Left hindlimb (tissue), 1 donor: ENCODE measurements at regions not wholly inside any gene's neighbourhood (a gene's known extent, or its start where the extent isn't known, plus 50 kb on each side); places are given as distances from the start of the nearest gene placed in this dataset.
"Not testable (repeated sequence)": the region's sequence is repeated elsewhere in the genome, so short reads cannot be mapped to it uniquely, and the experiment has no call there.

ENCODE experiments used
- DNase-seq: peaks from one replicate; pipeline ENCODE4 v3.0.0-alpha.2; 2018

DNA sequence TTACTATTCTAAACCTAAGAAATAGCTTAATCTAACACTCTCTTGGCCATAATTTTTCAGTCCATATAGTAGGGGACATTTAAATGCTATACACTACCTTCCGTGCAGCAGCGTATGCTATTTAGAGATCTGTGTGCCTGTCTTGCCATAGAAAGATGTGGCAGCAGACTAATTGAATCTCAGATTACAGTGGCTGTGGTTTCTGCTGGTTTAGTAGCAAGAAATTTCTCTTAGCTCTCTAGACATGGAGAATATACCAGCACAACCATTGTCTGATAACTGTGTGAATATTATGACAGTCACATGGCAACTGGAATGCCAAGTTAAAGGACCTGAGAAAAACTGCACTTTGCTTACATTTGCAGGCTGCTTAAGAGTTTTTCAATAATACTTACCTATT is 672.4 kb upstream of the MIR17HG start:
- DNase-seq: no peak

DNA sequence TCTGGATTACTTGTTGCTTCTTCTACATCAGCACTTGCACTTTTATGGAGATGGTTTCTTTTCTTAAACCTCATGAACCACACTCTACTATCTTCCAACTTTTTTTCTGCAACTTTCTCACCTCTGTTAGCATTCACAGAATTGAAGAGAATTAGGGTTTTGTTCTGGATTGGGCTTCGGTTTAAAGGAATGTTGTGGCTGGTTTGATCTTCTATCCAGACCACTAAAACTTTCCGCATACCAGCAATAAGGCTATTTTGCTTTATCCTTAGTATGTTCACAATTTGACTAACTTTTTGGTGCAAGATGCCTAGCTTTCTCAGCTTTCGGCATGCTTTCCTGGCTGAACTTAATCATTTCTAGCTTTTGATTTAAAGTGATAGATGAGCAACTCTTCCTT is 666.7 kb upstream of the MIR17HG start:
- no peak for DNase-seq

DNA sequence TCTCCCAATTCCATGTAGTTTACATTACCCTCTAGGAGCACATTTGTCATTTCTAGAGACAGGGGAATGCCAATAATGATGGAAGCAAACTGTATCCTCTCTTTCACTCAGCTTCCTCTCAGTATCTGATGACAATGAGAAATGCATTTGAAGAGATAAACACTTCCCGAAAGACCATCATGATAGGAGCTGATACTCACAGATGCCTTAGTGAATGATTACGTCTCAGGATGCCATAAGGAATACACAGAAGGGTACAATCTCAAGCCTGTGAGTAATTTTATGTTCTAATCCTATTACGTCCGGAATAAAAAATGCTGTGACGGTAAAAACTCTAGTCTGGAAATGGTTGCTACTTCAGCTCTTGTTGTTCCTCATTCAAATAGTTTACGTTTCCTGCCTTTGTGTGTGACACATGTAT is 663.8 kb upstream of the MIR17HG start:
- DNase-seq: no peak

DNA sequence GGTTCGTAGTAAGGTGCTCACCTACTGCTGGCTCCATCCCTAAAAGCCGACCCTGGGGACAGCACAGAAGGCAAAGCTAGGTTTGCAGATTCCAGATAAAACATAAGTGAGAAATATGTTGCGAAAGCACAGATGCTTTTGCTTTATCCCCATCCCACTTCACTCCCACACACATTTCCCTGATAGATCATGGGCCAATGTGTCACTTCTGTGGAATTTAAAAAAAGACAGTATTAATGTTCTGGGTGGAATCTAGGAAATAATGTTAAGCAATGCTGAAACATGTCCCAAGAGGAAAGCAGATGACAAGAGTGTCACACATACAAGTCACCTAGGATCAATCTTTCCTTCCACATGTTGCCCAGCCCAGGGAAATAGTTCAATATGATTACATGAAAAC is 661.0 kb upstream of the MIR17HG start:
- no peak for DNase-seq

DNA sequence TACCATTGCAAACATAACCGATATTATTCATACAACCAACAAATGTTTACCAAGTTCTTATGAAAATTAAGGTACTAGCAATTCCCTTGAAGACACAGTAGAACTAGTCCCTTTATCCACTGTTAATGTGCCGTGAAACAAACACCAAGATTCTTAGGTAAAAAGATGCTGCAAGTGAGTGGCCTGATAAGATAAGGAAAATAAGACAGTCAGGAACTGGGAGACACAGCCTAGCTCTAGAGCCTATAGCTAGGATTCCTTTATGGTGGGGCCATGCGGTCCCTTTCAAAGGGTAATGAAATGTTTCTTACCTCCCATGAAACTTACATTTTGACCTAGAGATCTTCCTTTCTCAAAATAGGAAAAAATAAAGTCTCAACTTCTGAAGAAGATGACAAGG is 658.4 kb upstream of the MIR17HG start:
- no peak for DNase-seq

DNA sequence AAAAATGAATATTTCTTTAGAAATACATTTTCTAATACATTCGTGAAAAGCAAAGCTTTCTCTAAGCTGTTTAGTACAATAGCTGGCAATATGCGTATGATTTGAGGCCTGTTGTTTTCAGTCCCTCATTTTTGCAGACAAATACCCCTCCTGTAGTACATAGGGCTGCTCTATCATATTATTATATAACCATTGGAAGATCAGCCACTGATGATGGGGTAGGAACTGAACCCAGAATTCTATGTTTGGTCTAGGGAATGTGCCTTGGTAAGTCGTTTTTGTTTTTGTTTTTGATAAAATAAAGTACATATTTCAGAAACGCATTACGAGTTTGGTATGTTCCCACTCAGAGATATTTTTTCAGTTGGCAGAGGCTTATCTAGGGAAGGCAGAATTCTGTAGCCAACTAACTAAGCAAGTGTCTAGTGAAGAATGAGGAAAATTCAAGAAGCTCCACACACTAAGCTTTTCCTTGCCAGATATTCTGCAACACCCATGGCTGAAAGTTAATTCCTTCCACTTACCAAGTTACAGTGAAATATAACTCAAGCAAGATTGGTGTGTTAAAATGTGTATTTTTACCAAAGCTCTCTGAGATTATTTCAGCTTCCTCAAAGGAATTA is 656.9 kb upstream of the MIR17HG start:
- DNase-seq: no peak

DNA sequence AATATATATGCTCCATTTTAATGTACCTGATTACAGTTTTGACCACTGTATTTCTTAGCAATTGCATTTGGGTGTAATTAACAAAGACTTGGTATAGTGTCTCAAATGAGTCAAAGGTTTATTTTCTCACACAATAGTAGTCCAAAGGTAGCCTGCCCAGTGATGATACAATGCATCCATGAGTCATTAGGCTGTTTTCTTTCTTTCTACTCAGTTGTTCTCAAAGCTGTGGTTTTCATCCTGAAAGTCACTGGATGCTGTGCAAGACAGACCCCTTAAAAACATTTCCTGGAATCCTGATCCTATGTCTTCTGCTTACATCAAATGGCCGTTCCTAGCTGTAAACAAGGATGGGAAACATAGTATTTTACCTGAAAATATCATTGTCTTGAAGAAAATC is 651.2 kb upstream of the MIR17HG start:
- DNase-seq: no peak

DNA sequence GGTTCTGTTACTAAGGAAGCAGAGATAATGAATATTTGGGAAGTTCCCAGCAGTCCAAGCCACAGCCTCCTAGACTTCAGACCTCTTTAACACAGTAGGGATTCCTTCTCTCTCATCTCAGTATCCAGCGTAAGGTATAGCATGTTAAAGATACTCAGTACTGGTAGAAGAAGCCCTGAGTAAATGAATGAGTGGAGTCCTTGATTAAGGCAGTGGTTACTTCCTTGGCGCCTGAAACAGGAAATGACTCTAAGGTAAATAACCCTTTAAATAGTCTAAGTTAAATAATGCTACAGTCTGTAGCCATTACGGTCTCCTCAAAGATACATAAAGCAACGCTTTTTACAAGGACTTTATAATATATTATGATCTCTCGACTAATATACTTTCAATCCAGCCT is 650.8 kb upstream of the MIR17HG start:
- DNase-seq: no peak

DNA sequence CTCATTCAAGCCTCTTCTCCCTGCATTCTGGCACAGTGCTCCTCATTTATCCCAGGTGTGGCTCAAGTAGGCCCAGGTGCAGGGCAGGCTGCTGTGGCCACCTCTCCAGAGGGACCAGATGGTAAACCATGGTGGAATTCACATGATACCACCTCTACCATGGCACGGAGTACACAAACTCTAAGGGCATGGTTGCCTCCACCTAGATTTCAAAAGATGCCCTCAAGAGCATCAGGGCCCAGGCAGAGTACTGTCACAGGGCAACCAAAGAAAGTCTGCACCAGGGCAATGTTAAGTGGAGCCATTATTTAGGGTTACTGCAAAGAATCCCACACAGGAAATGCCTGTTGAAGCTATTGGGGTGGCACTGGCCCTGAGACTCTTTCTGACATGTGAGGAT is 647.1 kb upstream of the MIR17HG start:
- no peak for DNase-seq

DNA sequence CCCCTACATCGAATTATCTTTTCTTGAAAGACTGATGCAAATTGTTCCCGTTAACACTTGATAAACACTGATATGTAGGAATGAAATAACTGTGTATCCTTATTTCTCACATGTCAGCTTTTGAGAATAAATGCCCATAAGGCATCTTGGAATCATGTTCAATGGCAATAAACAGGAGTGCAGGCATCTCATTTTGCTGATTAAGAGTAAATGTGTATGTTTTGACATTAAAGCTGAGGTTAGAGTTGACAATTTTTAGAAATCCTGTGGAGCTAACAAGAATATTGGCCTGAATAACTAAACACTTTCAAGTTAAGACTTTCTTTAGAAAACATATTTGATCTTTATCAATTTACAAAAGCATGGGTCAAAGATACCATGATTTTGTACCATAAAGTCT is 646.2 kb upstream of the MIR17HG start:
- DNase-seq: no peak

DNA sequence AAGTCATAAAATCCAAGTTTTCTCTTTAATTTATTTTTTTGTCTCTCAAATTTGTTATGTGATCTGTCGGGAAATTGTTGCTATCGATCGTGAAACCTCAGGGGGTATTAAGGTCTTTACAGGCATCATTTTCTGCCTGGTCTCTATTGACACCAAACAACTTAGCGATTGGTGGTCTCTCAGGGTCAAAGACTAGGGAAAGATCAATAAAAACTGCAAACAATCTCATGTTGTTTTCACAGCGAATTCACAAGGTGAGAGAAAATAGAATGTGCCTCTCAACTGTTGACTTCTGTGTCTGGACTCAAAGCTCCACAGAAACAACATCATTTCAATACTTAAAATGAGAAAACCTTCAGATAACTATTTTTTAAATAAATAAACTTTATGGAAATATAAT is 645.4 kb upstream of the MIR17HG start:
- no peak for DNase-seq

DNA sequence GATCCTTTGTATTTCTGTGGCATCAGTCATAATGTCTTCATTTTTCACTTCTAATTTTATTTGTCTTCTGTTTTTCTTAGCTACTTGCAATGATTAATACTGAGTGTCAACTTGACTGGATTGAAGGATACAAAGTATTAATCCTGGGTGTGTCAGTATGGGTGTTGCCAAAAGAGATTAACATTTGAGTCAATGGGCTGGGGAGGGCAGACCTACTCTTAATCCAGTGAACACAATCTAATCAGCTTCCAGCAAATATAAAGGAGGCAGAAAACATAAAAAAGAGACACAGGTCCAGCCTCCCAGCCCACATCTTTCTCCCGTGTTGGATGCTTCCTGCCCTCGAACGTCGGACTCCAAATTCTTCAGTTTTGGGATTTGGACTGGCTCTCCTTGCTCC is 640.9 kb upstream of the MIR17HG start:
- DNase-seq: no peak

DNA sequence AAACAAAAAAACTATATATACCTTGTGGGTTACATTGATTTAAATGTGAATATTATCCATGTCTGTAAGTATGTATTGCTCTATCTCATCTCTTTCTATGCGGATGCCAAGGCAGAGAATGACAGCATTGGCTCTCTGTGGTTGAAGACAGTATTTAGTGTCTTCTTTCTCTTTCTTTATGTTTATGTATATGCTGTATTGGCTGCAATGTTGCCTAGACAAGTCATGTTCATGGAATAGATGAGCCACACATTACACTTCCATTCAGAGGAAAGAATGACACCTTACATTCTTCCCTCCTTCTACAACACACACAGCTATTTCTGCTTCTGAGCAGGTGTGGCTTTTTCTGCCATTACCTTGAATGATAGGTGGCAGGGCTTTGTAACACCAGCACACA is 639.4 kb upstream of the MIR17HG start:
- DNase-seq: no peak

DNA sequence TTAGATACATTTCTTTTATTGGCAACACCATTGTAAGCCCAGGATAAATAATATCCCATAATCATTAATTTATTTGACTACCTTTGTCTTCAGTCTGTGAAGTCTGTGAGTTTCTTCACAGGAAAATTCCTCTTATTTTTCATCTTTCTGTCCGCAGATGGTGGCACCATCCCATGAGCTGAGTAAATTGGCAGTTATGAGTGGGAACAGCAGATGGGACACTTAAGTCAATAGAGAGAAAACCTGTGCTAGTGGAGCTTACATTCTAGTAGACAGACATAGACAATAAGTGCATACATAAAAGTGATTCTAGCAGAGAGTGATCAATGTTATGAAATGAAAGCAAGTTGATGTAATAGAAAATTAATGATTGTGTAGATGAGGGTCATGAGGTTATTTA is 638.2 kb upstream of the MIR17HG start:
- no peak for DNase-seq

DNA sequence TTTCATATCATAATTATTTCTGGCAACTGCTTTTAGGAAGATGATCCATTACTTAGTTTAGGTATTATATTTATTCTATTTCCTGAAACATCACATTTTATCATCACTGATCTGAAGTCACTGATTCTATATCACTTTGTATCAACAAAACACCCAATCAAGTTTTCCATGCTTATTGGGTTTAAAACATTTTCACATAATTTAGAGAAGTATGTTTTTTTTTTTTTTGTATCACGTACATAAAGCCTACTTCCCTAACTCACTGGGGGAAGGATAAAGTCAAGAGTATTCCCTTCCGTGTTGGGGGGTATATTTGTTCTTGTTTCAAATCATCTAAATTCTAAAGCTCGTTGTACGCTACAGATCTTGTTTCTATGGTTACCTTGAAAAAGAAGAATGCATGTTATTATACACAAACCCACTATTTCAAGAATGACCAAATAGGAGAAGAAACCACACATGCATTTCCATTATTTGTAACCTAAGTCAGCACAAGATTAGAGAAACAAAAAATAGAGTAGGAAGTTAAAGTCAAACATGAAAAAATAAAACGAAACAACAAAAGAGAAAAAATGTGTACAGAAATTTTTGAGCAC is 637.2 kb upstream of the MIR17HG start:
- no peak for DNase-seq

DNA sequence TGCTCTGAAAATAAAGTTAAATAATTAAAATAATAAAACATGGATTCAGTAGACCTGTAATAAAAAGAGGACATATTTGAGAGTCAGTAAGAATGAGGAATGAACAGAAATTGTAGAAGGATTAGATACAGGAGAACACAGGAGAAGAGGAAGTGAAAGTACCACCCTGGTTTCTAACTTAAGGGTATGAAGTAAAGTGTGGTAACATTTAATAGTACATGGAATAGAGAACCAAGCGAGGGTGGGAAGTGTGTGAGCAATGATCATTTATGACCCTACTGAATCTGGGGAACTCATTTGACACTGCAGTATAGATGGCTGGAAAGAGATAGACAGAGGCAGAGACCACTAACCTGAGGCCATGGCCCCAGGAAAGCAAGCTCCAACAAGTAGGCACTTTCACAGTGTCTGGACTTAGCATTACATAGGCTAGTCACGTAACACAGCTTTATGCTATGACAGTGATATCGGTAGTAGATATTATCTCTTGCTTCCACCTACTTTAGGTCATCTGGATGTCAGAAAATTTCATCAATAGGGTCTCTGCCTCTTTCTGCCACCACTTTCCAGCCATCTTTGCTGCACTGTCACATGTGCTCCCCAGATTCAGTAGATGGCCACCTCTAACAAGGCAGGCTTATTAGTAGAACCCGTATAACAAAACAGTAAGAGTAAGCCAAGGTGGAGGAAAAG is 633.9 kb upstream of the MIR17HG start:
- DNase-seq: no peak

DNA sequence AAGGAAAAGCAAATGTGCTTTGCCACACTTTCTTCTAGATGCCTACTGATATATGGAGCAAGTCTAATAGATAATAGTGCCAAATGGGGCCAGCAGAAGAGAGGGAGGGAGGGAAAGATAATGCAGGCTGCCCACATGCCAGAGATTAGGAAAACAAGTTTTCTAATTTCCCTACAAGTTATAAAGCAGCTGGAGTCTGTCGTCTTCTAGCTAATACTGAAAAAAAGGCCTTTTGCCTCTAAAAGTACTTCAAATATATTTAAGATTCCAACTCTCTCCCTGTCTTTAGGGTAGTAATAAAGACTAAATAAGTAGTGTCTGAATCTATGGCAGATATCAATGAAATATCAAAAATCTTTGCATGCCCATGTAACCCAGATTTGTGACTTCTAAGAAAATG is 632.0 kb upstream of the MIR17HG start:
- DNase-seq: no peak

DNA sequence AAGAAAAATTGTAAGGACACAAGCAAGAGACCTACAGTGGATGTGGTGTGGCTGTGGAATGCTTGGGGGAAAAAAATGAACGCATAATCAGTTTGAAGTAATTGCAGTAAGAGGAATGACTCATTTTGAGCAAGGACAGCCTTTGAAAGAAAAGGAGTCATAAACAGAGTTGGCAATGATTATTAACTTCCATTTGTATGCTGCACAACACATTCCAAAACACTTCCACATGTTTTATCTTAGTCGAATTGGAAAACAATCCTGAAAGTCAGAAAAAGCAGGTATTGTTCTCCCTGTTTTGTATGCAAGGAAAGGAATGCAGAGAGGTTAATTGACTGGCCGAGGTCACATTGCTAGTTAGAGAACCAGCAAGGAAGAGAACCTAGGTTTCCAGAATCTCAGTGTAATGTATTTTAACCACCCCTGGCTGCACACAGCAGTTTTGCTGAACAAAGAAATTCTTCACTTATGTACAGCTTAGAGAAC is 630.0 kb upstream of the MIR17HG start:
- no peak for DNase-seq

DNA sequence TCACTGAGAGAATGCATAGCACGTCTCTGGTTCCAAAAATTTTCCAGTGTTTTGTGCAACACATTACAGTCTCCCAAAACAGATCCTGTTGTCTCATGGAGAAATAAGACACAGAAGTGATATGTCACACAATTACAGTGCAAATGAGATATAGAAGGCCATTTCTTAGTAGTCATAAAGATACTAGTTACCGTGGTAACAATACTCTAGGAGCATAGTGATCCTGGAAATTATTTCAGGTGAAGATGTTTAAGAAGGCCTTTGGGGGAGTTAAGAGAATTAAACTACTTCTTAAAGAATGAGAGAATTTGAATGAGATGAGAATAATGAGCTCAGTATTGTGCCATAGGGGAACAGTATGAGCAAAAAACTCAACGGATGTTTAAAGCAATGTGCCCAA is 628.0 kb upstream of the MIR17HG start:
- no peak for DNase-seq

DNA sequence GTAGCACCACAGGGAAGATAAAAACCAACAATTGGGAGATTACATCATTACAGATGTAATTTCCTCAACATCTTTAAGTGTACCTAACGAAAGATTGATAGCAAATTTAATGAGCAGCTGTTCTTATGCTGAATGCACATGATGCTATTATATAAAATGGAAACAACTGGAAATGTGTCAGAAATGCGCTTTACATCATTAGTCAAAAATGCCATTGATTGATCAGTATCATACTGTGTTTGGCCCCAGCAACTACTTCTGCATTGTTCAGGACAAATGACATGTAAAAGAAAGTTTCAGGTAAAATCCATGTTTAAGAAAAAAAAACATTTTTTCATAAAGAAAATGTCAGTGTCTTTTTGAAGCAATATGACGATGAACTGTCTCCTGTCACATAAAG is 625.5 kb upstream of the MIR17HG start:
- no peak for DNase-seq

DNA sequence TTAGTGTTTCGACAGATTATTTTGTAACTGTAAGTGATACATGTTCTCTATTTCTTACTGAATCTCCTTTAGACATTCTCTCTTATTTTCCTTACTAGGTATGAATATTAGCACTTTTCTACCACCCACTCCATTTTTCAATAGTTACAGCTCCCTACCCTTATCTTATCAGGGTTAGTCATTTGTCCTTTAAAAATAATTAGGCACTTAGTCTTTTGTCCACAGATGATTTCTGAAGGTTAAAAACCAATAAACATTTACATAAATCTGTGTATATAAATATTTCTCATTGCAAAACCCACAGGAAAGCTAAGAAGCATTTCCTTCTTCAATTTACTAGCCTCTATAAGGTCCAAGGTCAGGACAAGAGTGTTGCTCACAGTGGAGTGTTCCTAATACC is 624.1 kb upstream of the MIR17HG start:
- no peak for DNase-seq

DNA sequence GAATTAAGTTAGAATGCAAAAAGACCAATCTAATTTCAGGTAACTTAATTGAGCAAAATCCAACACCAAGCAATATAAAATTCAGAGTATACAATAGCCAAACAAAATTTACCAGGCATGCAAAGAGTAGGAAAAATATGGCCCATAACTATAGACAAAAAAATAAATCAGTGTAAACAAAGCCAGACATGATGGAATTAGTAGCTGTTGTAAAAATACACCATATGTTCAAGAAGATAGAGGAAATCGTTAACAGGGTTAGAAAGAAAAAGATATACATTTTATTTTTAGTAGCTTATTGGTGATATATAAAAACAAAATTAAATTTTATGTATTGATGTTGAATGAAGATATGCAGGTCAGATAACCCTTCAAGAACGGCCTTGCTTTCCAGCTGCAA is 621.1 kb upstream of the MIR17HG start:
- no peak for DNase-seq

DNA sequence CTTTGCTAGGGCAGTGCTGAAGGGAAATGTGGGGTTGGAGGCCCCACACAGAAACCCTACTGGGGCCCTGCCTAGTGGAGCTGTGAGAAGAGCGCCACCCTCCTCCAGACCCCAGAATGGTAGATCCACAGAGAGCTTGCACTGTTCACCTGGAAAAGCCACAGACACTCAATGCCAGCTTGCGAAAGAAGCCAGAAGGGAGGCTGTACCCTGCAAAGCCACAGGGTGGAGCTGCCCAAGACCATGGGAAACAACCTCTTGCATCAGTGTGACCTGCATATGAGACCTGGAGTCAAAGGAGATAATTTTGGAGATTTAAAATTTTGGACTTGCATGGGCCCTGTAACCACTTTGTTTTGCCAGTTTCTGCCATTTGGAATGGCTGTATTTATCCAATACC is 615.4 kb upstream of the MIR17HG start:
- DNase-seq: no peak

DNA sequence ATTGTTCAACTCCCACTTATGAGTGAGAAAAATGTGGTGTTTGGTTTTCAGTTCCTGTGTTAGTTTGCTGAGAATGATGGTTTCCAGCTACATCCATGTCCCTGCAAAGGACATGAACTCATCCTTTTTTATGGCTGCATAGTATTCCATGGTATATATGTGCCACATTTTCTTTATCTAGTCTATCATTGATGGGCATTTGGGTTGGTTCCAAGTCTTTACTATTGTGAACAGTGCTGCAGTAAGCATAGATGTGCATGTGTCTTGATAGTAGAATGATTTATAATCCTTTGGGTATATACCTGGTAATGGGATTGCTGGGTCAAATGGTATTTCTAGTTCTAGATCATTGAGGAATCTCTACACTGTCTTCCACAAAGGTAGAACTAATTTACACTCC is 613.0 kb upstream of the MIR17HG start:
- not testable (repeated sequence) for DNase-seq

DNA sequence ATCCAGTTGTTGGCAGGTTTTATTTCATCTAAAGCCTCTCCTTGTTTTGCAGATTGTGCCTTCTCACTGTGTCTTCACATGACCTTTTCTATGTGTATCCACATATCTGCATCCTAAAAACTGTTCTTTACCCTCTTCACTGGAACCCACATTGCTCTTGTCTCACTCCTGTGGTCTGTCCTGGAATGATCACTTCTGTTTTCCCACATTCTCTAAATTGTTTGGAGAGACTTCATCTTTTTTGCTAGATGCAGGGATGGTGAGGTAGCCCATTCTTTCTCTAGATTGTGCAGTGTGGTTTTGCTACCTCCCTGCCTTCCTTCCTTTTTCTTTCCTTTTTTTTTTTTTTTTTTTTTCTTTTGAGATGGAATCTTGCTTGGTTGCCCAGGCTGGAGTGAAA is 608.6 kb upstream of the MIR17HG start:
- DNase-seq: no peak
